HepG2 (cell line): ENCODE measurements at regions not wholly inside any gene's neighbourhood (a gene's known extent, or its start where the extent isn't known, plus 50 kb on each side); places are given as distances from the start of the nearest gene placed in this dataset.

Source experiments
- ATAC-seq: fragments of 200-7000 bp; cut with Tn5 transposase; 3 replicates; pipeline ENCODE4 v1.9.1; 2020; ENCODE audit warnings: mild to moderate bottlenecking, moderate library complexity
- BruUV-seq: library from RNA; stranded (reverse); fragments of 400-500 nt; replicated peaks from 2 replicates; lab custom pipeline; 2021; lab: Mats Ljungman, UMichigan
- CTCF ChIA-PET: fragments of 300-600 bp; formaldehyde crosslinking; extraction: SDS; loops from one replicate; lab custom pipeline; 2021; ENCODE audit warnings: low total read pairs, inconsistent platforms, low intra/inter-chr PET ratio; lab: Yijun Ruan, JAX
- POLR2A ChIA-PET: fragments of 350-600 bp; sonication (Branson Sonifier 250); formaldehyde crosslinking; loops from one replicate; lab custom pipeline; 2020; ENCODE audit warnings: antibody characterized with exemption, inconsistent platforms; lab: Yijun Ruan, JAX
- DNase-seq: peaks from one replicate; pipeline ENCODE4 v3.0.0-alpha.2; 2015; ENCODE audit warnings: low spot score
- FAIRE-seq: peaks from 3 replicates; lab custom pipeline; 2011; peaks lifted over from hg19 to GRCh38; lab: Jason Lieb, UNC
- H2AFZ ChIP-seq: one replicate; pipeline ENCODE4 v1.6.1; 2011; ENCODE audit warnings: low read length, inconsistent platforms
- H3K27ac ChIP-seq: fragments of 300-600 bp; 3 replicates; pipeline ENCODE4 v1.8.0; 2011; ENCODE audit warnings: mixed run types, mild to moderate bottlenecking, mixed read lengths, low read length, inconsistent platforms; ENCODE audit not compliant: insufficient read depth; ENCODE audit errors: extremely low read length
- H3K27me3 ChIP-seq, 2 experiments: fragments of 200-600 bp in 1 of 2; 2 replicates in 1 of 2; 3 replicates in 1 of 2; pipeline versions ENCODE4 v1.6.0 to v1.8.0; 2011; ENCODE audit warnings: low read length in 2 of 2, mild to moderate bottlenecking in 2 of 2, moderate library complexity in 2 of 2, inconsistent platforms in 1 of 2; ENCODE audit not compliant: insufficient read depth in 2 of 2, control insufficient read depth in 1 of 2
- H3K36me3 ChIP-seq, 2 experiments: fragments of 200-600 bp in 1 of 2; replicated peaks in 1 of 2; 2 replicates in 1 of 2; 3 replicates in 1 of 2; pipeline versions ENCODE4 v1.5.1 to v1.8.0; 2011; ENCODE audit warnings: low read length in 2 of 2, inconsistent platforms in 1 of 2; ENCODE audit not compliant: insufficient read depth in 2 of 2, control insufficient read depth in 1 of 2
- H3K4me1 ChIP-seq: 2 replicates; pipeline ENCODE4 v1.5.1; 2012; ENCODE audit warnings: low read length, inconsistent platforms; ENCODE audit not compliant: insufficient read depth
- H3K4me2 ChIP-seq: 2 replicates; pipeline ENCODE4 v1.6.0; 2011; ENCODE audit warnings: low read depth, low read length, inconsistent platforms
- H3K4me3 ChIP-seq, 3 experiments: fragments of 200-600 bp in 1 of 3; sonication (generic), shearing (Covaris generic) in 1 of 3; replicated peaks in 1 of 3; 2 replicates each; pipeline ENCODE4 v1.5.1; 2011 to 2016; ENCODE audit warnings: low read length in 3 of 3, inconsistent platforms in 2 of 3, low read depth in 2 of 3, mild to moderate bottlenecking in 2 of 3, control low read depth in 1 of 3, mixed read lengths in 1 of 3; ENCODE audit not compliant: insufficient read depth in 1 of 3
- H3K79me2 ChIP-seq: one replicate; pipeline ENCODE4 v1.6.1; 2011; ENCODE audit warnings: low read length, inconsistent platforms; ENCODE audit not compliant: insufficient read depth
- H3K9ac ChIP-seq: 2 replicates; pipeline ENCODE4 v1.6.0; 2011; ENCODE audit warnings: mild to moderate bottlenecking, low read depth, low read length, inconsistent platforms; ENCODE audit not compliant: insufficient read depth
- H3K9me3 ChIP-seq: 2 replicates; pipeline ENCODE4 v1.5.1; 2012; ENCODE audit warnings: mild to moderate bottlenecking, low read length
- H4K20me1 ChIP-seq: 2 replicates; pipeline ENCODE4 v1.6.0; 2011; ENCODE audit warnings: inconsistent platforms, mild to moderate bottlenecking, low read length, moderate library complexity; ENCODE audit not compliant: insufficient read depth
- CAMTA2 ChIP-seq: sonication (generic); formaldehyde crosslinking; IDR thresholded peaks from 2 replicates; pipeline ENCODE4 v1.4.0; 2020; ENCODE audit warnings: mild to moderate bottlenecking, missing genetic modification reagents, borderline replicate concordance
- CBFB ChIP-seq: sonication (generic); formaldehyde crosslinking; IDR thresholded peaks from 2 replicates; pipeline ENCODE4 v1.4.0; 2020; ENCODE audit warnings: missing genetic modification reagents
- ERF ChIP-seq: IDR thresholded peaks from 2 replicates; pipeline ENCODE4 v1.6.1; 2018; ENCODE audit warnings: missing biosample characterization, missing genetic modification reagents
- HDAC6 ChIP-seq: fragments of 200-600 bp; sonication (generic); IDR thresholded peaks from 2 replicates; pipeline ENCODE4 v1.7.0; 2017; ENCODE audit warnings: mild to moderate bottlenecking, antibody characterized with exemption, low read length, low read depth
- MED13 ChIP-seq: sonication (generic); formaldehyde crosslinking; IDR thresholded peaks from 2 replicates; pipeline ENCODE4 v1.5.0; 2020; ENCODE audit warnings: missing genetic modification reagents
- ZMYM3 ChIP-seq: sonication (generic); formaldehyde crosslinking; IDR thresholded peaks from 2 replicates; pipeline ENCODE4 v1.5.1; 2020; ENCODE audit warnings: mild to moderate bottlenecking, missing genetic modification reagents
- ZNF121 ChIP-seq: sonication (generic); formaldehyde crosslinking; IDR thresholded peaks from 2 replicates; pipeline ENCODE4 v1.5.0; 2020; ENCODE audit warnings: mild to moderate bottlenecking, missing genetic modification reagents
- ZNF224 ChIP-seq: sonication (generic); formaldehyde crosslinking; IDR thresholded peaks from 2 replicates; pipeline ENCODE4 v1.5.0; 2020; ENCODE audit warnings: mild to moderate bottlenecking, missing genetic modification reagents
- ZNF629 ChIP-seq: sonication (generic); formaldehyde crosslinking; conservative IDR thresholded peaks from 2 replicates; pipeline ENCODE4 v1.5.0; 2020; ENCODE audit warnings: missing genetic modification reagents
- ZSCAN21 ChIP-seq: sonication (generic); formaldehyde crosslinking; IDR thresholded peaks from 2 replicates; pipeline ENCODE4 v1.8.0; 2022; ENCODE audit warnings: mild to moderate bottlenecking, missing genetic modification reagents, moderate library complexity, borderline replicate concordance
- WGBS: methylation state at CpG from one replicate; pipeline ENCODE4 v1.1.6; 2017; ENCODE audit warnings: low lambda C conversion rate; 5-methylcytosine and 5-hydroxymethylcytosine counted together
- in situ Hi-C: cut with HindIII; loops from 2 replicates; pipeline ENCODE4 v1.10.0; 2017; ENCODE audit warnings: low pct_unique_long_range_greater_than_20kb; ENCODE audit not compliant: extremely low pct_ligation_motif_present
- intact Hi-C: fragments of 100-400 bp; cut with micrococcal nuclease; formaldehyde crosslinking; loops from one replicate; pipeline ENCODE4 v1.10.0; 2022; ENCODE audit not compliant: unreplicated experiment
- TF ChIP-seq, protein P1 (sequence below): fragments of 450-650 bp; IDR thresholded peaks from 2 replicates; pipeline ENCODE4 v1.6.1; 2017; ENCODE audit warnings: mild to moderate bottlenecking

DNA sequence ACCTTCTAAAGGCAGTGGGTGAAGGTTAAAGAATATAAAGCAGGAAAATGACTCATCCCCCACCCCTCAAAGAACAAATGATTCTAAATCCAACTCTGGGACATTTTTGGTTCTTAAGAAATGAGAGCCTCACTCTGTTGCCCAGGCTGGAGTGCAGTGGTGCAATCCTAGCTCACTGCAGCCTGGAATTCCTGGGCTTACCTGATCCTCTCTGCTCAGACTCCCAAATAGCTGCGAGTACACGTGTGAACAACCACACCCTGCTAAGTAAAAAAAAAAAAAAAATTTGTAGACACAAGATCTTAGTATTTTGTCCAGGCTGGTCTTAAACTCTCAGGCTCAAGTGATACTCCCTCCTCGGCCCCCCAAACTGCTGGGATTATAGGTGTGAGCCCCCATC, 298.8 kb upstream of the MAF start:
- intact Hi-C loops (no loop called here), in situ Hi-C loops (no loop called here)
- H3K9me3 ChIP-seq: no peaks in the 10 kb centered on the region
- no peak for ATAC-seq
- BruUV-seq: no TSS peak
- no peak for DNase-seq
- TF ChIP-seq CAMTA2 (CRISPR knock-in tag) (no peak), ZNF121 (CRISPR knock-in tag) (0 out of 2 replicates have a peak, but pooled peaks have one; percentile 30)
- no peak for FAIRE-seq
- no peak overlapping the region for H3K9ac ChIP-seq
- no peak overlapping the region for H3K4me3 ChIP-seq
- 64% methylated on average over 3 of the region's 3 CpGs for WGBS
- no peaks in the 10 kb centered on the region for H4K20me1 ChIP-seq
- no peak overlapping the region for H3K27ac ChIP-seq
- no peak overlapping the region for H2AFZ ChIP-seq
- H3K27me3 ChIP-seq: no peaks in the 10 kb centered on the region
- CTCF ChIA-PET: no interaction called here
- H3K4me2 ChIP-seq: no peak overlapping the region
- H3K4me1 ChIP-seq: peaks cover 43% of the 10 kb centered on the region
- POLR2A ChIA-PET: no interaction called here
- H3K79me2 ChIP-seq: no peaks in the 10 kb centered on the region
- H3K36me3 ChIP-seq: no peaks in the 10 kb centered on the region

DNA sequence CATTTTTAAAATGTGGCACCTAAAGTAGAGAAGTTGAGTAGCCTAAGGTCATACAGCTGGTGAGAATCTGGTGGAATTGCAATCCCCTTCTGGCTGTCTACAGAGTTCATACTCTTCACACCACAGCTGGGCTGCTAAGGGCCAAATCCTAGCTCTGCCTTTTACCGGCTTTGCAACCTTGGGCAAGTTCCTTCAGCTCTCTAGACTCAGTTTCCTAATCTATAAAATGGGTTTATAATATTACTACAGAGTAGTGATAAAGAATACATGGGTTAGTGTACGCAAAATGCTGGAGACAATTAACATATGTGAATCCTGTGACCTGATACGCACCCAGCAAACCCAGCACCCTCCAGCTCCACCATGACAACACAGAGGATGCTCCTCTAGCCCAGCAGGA, 298.2 kb upstream of the MAF start:
- CTCF ChIA-PET: no interaction called here

More for the DNA sequence above, 298.2 kb upstream of the MAF start:
- 80% methylated on average over 3 of the region's 3 CpGs for WGBS
- intact Hi-C loops: no loop called here
- H3K4me1 ChIP-seq: peaks cover 43% of the 10 kb centered on the region
- in situ Hi-C loops: no loop called here
- no peak for DNase-seq
- no peaks in the 10 kb centered on the region for H3K27me3 ChIP-seq
- no peaks in the 10 kb centered on the region for H3K9me3 ChIP-seq
- H3K36me3 ChIP-seq: no peaks in the 10 kb centered on the region
- no peak for ATAC-seq
- H4K20me1 ChIP-seq: no peaks in the 10 kb centered on the region
- POLR2A ChIA-PET: no interaction called here
- H3K9ac ChIP-seq: no peak overlapping the region
- H3K4me2 ChIP-seq: no peak overlapping the region
- no peaks in the 10 kb centered on the region for H3K79me2 ChIP-seq
- H3K27ac ChIP-seq: no peak overlapping the region
- no peak overlapping the region for H3K4me3 ChIP-seq
- TF ChIP-seq CBFB (CRISPR knock-in tag): no peak
- no peak for TF ChIP-seq MED13 (CRISPR knock-in tag)
- peak; percentile 69 for TF ChIP-seq ZMYM3 (CRISPR knock-in tag)
- peak; percentile 88 for TF ChIP-seq ZNF629
- TF ChIP-seq ZSCAN21: no peak
- no peak for TF ChIP-seq ZNF224 (CRISPR knock-in tag)
- no peak for TF ChIP-seq HDAC6
- TF ChIP-seq, protein P1, sequence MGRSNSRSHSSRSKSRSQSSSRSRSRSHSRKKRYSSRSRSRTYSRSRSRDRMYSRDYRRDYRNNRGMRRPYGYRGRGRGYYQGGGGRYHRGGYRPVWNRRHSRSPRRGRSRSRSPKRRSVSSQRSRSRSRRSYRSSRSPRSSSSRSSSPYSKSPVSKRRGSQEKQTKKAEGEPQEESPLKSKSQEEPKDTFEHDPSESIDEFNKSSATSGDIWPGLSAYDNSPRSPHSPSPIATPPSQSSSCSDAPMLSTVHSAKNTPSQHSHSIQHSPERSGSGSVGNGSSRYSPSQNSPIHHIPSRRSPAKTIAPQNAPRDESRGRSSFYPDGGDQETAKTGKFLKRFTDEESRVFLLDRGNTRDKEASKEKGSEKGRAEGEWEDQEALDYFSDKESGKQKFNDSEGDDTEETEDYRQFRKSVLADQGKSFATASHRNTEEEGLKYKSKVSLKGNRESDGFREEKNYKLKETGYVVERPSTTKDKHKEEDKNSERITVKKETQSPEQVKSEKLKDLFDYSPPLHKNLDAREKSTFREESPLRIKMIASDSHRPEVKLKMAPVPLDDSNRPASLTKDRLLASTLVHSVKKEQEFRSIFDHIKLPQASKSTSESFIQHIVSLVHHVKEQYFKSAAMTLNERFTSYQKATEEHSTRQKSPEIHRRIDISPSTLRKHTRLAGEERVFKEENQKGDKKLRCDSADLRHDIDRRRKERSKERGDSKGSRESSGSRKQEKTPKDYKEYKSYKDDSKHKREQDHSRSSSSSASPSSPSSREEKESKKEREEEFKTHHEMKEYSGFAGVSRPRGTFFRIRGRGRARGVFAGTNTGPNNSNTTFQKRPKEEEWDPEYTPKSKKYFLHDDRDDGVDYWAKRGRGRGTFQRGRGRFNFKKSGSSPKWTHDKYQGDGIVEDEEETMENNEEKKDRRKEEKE: no peak
- no peak for TF ChIP-seq ERF (CRISPR knock-in tag)
- H2AFZ ChIP-seq: no peak overlapping the region
- FAIRE-seq: no peak
- no TSS peak for BruUV-seq
